Stomach (tissue), 4 donors: ENCODE measurements at regions not wholly inside any gene's neighbourhood (a gene's known extent, or its start where the extent isn't known, plus 50 kb on each side); places are given as distances from the start of the nearest gene placed in this dataset.

Source experiments
- EP300 ChIP-seq: sonication (generic); formaldehyde crosslinking; IDR thresholded peaks from one replicate; pipeline ENCODE4 v1.6.1; 2017; ENCODE audit warnings: antibody characterized with exemption
- POLR2A ChIP-seq, 4 donors: fragments of 450-650 bp; IDR thresholded peaks; one replicate each; pipeline ENCODE4 v1.6.1; 2016; ENCODE audit warnings: antibody characterized with exemption in 4 of 4, control low read depth in 2 of 4, mild to moderate bottlenecking in 1 of 4, moderate library complexity in 1 of 4
- TF ChIP-seq, protein P1 (sequence below), 7 experiments: fragments of 450-650 bp in 4 of 7; fragments of 200-600 bp in 3 of 7; sonication (generic) in 3 of 7; IDR thresholded peaks; one replicate each; pipeline ENCODE4 v1.5.1; 2016 to 2019; ENCODE audit warnings: antibody characterized with exemption in 7 of 7, control low read depth in 2 of 7, mild to moderate bottlenecking in 1 of 7

DNA sequence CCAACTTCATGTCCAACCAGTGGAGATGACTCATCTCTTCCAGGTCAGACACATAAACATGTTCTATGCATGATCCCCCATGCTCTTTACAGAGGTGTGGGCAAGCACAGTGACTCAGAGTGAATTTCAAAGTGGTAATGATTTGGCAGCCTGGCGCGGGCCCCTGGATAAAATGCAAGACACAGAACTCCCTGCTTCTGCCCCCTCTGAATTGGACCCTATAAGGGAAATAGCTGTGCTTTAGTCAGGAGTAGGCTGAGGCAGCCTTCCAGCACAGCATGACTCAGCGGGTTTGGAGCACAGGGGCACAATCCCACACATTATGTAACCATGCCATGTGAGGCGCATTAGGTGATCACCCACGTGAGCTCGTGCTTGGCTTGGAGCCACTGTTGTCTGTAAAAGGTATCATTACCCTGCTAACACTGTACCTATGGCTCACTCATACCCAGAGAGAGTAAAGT is 127.4 kb downstream of the C6orf118 start:
- TF ChIP-seq POLR2A (IDR thresholded peaks at IDR 0.05) (no peak), EP300 (no peak)
- TF ChIP-seq, protein P1, sequence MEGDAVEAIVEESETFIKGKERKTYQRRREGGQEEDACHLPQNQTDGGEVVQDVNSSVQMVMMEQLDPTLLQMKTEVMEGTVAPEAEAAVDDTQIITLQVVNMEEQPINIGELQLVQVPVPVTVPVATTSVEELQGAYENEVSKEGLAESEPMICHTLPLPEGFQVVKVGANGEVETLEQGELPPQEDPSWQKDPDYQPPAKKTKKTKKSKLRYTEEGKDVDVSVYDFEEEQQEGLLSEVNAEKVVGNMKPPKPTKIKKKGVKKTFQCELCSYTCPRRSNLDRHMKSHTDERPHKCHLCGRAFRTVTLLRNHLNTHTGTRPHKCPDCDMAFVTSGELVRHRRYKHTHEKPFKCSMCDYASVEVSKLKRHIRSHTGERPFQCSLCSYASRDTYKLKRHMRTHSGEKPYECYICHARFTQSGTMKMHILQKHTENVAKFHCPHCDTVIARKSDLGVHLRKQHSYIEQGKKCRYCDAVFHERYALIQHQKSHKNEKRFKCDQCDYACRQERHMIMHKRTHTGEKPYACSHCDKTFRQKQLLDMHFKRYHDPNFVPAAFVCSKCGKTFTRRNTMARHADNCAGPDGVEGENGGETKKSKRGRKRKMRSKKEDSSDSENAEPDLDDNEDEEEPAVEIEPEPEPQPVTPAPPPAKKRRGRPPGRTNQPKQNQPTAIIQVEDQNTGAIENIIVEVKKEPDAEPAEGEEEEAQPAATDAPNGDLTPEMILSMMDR (IDR thresholded peaks at IDR 0.05) = no peak
